Activated T-cell treated with anti-CD3 and anti-CD28 coated beads, Interleukin-2, amount 50 U/mL, for 48 hours (primary cell): ENCODE measurements at regions not wholly inside any gene's neighbourhood (a gene's known extent, or its start where the extent isn't known, plus 50 kb on each side); places are given as distances from the start of the nearest gene placed in this dataset.

Experiments used
- DNase-seq, 2 experiments: peaks; one replicate each; pipeline ENCODE4 v3.0.0-alpha.2; 2020

DNA sequence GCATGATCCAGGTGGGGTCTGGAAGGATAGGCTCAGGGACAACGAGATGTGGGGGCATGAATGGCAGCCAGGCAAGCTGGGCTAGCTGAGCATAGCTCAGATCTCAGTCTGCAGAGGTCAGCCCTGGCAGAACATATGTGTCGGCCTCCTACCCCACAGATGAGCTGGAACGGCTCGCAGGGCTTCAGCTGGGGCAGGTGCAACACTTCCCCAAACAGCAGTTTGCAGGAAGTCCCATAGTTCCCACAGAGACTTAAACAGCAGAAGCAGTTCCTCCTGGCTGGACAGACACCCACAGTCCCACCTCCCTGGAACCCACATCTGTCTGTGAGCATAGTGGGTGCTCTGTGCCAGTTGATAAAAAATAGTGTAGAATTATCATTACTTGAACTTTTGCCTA, 404.6 kb downstream of the GADD45G start:
- no peak for DNase-seq

DNA sequence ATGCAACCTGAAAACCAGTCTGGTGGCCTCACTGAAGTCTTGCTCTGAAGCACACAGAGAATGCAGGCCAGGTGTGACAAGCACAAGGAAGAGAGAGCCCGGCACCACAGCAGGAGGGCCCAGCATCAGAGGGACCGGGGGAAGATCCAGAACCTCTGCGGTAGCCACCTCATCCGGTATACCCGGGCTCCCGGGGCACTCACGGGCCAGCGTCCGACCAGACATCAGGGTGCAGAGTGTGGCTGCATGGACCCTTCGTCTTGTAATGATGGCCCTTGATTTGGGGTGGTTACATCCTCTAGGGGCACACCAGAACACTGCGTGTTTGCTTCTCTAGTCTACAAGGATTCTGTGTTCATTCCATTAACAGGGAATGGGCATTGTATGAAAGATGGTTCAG, 406.0 kb downstream of the GADD45G start:
- DNase-seq, result no peak

- DNase-seq, result no peak
Measured at GRCh38 chr9:90012949-90013348, 408.1 kb downstream of the GADD45G start.

DNA sequence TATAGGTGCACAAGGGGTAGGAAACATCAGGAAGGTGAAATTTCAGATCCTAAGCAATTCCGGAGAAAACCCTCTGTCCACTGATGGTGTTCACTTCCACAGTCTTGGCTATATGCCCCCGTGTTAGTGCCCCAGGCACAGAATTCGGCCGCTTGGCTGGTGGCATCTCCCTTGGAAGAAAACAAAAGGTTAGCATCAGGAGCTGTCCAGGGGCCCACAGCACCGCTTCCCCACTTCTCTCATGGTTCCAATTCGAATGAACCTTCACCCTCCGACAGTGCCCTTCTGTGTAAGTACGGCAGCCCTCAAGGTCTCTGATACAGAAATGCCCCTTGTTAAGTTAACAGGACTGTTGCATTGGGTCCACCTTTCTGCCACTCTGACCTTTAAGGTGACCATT, 409.0 kb downstream of the GADD45G start:
- no peak for DNase-seq

DNA sequence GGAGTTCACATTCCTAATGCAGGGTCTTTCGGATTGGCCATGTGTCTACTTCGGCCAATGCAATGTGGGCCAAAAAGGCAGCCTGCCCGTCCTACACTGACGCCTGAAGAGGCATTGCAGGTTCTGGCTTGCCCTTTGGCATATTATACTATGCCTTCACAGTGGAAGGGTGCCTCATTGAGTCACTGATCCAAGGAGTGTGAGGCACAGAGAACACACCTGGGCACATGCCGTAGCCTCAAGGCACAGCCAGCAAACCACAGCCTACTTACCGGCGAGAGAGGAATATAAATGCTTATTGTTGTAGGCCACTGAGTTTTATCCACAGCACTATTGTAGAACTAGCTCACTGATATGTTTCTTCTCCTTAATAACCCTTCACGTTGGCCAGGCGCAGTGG, 409.6 kb downstream of the GADD45G start:
- no peak for DNase-seq

DNA sequence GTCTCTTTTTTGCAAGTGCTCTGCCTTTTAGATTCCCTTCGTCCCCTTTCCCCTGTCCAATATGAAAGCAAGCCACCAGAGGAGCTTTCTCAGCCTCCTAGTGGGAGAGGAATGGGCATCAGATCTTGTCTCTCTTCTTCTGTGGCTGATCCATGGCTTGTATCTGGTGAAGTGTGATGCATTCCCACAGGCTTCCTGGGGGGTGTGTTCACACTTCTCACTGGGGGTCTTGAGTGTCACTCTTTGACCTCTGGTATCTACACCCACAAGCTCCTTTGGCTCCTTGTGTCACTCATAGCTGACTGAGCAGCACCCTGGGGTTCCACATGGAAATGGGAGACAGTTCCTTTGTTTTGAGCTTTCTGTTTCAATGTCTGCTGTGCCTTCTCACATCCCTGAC, 411.5 kb downstream of the GADD45G start:
- no peak for DNase-seq

DNA sequence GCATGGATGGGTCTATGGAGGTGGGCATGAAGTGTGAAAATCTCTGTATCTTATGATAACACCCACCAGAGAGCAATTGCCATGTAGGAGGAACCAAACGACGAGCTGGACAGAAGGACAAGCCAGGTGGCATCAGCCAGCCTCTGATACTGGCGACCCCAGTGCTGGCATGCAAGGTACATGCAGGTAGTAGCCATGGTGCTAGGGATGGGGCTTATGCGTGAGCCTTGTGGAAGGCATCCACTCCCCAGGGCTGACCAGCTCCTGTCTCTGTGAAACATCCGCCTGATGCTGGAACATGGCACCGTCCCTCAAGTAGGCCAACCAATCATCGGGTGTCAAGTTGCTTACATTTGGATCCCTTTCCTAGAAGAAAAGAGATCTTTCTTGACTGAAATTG, 412.9 kb downstream of the GADD45G start:
- no peak for DNase-seq

GRCh38 chr9:90018688-90019087, 413.9 kb downstream of the GADD45G start:
- no peak for DNase-seq

- DNase-seq, result no peak
Measured at GRCh38 chr9:90019626-90020025, 414.8 kb downstream of the GADD45G start.

GRCh38 chr9:90020276-90020871, 415.6 kb downstream of the GADD45G start:
- no peak for DNase-seq

DNA sequence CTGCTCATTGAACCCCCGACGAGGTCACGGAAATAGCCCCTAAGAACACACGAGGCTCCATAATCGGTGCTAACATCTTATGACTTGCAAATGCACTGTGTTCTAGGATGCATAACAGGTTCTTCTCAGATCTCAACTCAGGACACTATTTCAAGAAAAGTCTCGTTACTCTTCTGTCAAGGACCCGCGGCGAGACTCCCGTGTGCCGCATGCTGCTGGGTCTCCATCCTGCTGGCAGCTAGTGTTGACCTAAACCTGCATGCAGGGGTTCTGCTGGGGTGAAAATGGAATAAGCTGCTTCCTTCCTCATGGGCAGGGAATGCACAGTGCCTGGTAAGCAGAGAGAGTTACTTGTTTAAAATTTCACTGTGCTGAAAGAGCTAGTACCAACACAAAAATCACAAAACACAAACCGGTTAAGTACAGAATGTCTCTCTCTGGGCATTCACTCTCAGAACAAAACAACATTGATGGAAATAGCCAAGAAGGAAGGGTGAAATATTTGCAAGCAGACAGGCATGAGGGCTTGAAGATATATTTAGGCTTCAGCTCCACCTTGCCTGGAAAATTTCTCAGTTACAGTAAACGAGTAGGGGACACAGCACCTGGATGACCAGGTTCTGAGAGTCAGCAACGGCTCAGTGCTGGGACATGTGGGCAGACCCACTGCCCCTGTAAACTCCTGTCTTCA, 416.5 kb downstream of the GADD45G start:
- no peak for DNase-seq

DNA sequence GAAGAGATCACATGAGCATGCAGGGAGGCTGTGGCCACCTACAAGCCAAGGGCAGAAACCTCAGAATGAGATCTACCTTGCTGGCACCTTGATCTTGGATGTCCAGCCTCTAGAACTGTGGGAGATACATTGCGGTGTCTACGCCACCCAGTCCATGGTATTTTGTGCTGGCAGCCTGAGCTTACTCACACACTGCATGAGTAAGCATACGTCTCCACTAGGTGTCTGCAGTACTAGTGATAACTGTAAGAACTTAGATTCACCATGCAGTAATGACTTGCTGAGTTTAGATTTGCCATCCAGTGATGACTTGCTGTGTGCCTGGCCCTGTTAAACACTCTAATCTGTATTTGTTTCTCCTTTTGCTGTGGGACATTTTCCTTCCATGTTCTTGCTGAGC, 417.7 kb downstream of the GADD45G start:
- no peak for DNase-seq

DNA sequence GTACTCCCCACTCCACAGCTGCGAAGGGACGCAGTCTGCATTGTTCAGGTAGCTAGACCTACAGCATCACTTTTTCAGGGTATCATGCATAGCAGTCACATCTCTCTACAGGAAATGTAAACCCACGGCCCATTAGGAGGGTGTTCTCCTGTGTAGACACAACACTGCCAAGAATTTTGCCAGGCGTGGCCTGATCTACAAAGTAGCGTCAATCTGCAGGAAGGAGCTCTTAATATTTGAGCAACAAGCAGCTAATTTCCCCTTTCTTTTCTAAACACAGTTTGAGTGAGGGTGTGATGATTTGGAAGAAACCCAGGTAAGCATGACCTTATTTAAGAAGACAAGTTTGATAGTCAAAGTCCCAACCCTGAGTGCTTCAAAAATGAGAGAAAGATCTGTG, 419.0 kb downstream of the GADD45G start:
- DNase-seq, result no peak

GRCh38 chr9:90024409-90024808, 419.6 kb downstream of the GADD45G start:
- no peak for DNase-seq

DNA sequence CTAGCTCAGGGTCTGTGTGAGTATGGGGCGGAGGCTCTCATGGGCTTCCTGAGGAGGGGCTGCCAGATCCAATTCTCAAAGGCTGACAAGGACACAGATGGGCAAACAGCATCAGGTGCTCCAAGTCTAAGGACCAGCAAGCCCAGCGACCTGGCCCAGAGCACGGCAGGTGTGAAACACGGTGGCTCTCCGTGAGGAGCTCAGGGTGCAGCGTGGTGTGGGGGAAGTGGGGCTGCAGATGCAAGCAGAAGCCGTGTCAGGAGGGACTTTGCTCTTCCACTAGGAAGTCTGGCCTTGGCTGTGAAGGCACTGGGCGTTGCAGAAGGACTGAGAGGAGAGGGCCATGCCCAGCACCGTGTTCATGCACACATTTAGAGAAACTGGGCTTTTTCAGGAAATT, 420.0 kb downstream of the GADD45G start:
- DNase-seq, result no peak

GRCh38 chr9:90025816-90026215, 421.0 kb downstream of the GADD45G start:
- DNase-seq, result no peak

- DNase-seq, result no peak
Measured at GRCh38 chr9:90027296-90027790, 422.5 kb downstream of the GADD45G start.

DNA sequence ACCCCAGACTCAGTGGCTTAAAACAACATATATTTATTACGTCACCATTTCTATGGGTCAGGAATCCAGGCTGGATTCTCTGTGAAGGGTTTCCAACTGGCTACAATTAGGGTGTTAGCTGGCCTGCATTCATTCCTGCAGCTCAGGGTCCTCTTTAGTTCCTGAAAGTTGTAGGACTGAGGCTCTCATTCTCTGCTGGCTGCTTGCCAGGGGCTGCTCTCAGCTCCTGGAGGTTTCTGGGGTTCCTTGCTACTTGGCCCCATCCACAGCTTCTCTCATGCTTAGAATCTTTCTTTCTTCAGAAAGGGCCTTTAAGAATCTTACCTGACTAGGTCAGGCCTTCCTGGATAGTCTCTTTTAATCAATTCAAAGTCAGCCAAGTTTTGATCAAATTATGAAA, 424.6 kb downstream of the GADD45G start:
- no peak for DNase-seq

DNA sequence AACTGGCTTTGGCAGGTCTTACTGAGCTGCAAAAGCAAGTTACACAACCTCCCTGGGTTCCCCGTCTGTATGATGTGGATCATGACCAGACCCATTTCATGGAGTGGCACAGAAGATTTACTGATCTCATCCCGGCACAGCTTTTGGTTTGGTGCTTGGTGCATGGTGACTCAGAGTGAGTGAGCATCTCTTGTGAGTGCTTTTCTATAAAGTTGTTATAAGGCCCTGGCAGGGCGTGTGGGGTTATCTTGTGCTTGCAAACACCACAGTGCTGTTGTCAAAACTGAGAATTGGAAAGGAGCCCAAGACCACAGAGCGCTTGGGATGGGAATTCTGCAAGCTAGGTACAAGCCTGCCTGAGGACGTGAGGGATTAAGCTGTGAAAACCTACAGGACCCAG, 425.2 kb downstream of the GADD45G start:
- DNase-seq, result no peak

- no peak for DNase-seq
Measured at GRCh38 chr9:90032296-90033027, 427.6 kb downstream of the GADD45G start.

DNA sequence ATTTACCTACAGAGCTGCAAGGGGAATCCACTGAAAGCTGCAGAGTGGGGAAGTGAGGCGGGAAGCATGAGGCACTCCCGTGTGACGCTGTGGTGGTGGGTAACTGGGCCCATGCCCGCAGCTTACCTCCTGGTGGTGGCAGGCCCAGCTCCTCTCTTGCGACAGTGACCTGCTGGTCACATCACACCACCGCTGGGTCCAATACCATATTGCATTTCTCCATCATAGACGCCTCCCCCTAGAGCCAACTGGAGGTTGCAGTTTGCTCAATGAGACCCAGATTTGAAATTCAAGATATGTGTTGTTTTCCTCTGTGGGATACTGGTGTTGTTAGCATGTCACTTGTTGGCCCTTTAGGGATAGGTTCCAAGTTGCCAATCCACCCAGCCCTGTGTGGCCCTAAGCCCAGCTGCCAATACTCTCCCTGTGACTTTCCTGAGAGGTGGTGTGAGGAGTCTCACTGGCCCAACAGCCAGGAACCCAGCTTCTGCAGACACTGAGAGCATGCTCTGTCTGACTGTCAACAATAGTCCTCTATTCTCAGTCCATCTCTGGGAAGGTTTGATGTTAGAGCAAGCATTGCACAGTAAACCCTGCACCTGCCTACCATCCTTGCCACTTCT, 428.3 kb downstream of the GADD45G start:
- no peak for DNase-seq

DNA sequence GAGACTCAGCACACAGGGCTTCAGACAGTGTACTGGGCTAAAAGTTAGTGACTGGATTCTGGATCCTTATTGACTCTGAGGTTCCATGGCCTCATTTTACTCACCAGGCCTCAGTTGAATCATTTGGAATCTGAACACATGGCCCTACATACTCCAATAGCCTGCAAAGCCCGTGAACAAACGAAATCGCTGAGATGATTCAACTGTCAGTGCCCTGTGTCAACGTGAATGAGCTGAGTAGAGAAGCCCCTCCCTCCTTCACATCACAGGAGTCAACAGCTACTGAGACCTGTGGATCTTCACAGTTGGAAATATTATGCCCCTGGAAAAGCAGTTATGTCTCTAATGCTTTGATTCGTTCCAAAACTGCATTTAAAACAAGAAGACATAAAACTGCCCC, 429.3 kb downstream of the GADD45G start:
- no peak for DNase-seq

- no peak for DNase-seq
Measured at GRCh38 chr9:90035471-90035870, 430.7 kb downstream of the GADD45G start.
